NB4 (cell line): ENCODE measurements at regions not wholly inside any gene's neighbourhood (a gene's known extent, or its start where the extent isn't known, plus 50 kb on each side); places are given as distances from the start of the nearest gene placed in this dataset.

Source experiments
- CTCF ChIP-seq: IDR thresholded peaks from one replicate; pipeline ENCODE4 v1.5.1; 2012; ENCODE audit warnings: low read depth, low read length
- MYC ChIP-seq: IDR thresholded peaks from 2 replicates; pipeline ENCODE4 v1.6.1; 2011; ENCODE audit warnings: low read depth, low read length
- POLR2A ChIP-seq: IDR thresholded peaks from 2 replicates; pipeline ENCODE4 v1.6.1; 2011; ENCODE audit warnings: mild to moderate bottlenecking; ENCODE audit not compliant: insufficient read length; ENCODE audit errors: extremely low read depth

- TF ChIP-seq POLR2A (no peak), CTCF (no peak), MYC (no peak)
These were observed 698.3 kb downstream of the EPM2A start for GRCh38 chr6:145036848-145037567.
